ENCODE measurements at regions not wholly inside any gene's neighbourhood (a gene's known extent, or its start where the extent isn't known, plus 50 kb on each side); places are given as distances from the start of the nearest gene placed in this dataset.

GRCh38 chr6:21420146-21420878, 173.2 kb upstream of the SOX4 start:
- no peaks in the 10 kb centered on the region for H3K27me3 Mint-ChIP-seq
- Histone ChIP-seq H4K20me1 (ENCODE audit: control insufficient read depth, insufficient read depth, low read length, poor library complexity, severe bottlenecking) (no peaks in the 10 kb centered on the region), H3K9me3 (ENCODE audit: control extremely low read depth in 1 of 3, control insufficient read depth in 2 of 3, insufficient read depth in 1 of 3, low read length in 2 of 3) (no peaks in the 10 kb centered on the region), H3K27ac (ENCODE audit: low read length in 2 of 2) (no peak overlapping the region), H3K4me1 (ENCODE audit: control insufficient read depth in 2 of 2, insufficient read depth in 2 of 2, low read length in 2 of 2) (no peaks in the 10 kb centered on the region), H3K4me3 (ENCODE audit: control extremely low read depth in 1 of 5, extremely low read depth in 1 of 5, insufficient read depth in 1 of 5, low read depth in 2 of 5, low read length in 4 of 5) (no peak overlapping the region), H3K4me2 (replicated peaks; ENCODE audit: low read depth, low read length, poor library complexity, severe bottlenecking) (no peak overlapping the region), H2AFZ (ENCODE audit: insufficient read depth, low read depth, low read length, poor library complexity, severe bottlenecking) (no peak overlapping the region), H3K79me2 (ENCODE audit: control insufficient read depth, insufficient read depth, low read length) (no peaks in the 10 kb centered on the region), H3K27me3 (replicated peaks in 1 of 4; ENCODE audit: control extremely low read depth in 1 of 4, control insufficient read depth in 3 of 4, insufficient read depth in 4 of 4, low read length in 3 of 4) (no peaks in the 10 kb centered on the region), H3K36me3 (replicated peaks in 1 of 2; ENCODE audit: control extremely low read depth in 1 of 2, control insufficient read depth in 1 of 2, extremely low read depth in 1 of 2, insufficient read depth in 2 of 2, low read length in 1 of 2) (no peaks in the 10 kb centered on the region), H3K9ac (ENCODE audit: low read length) (no peak overlapping the region)
- TF ChIP-seq, protein P1, sequence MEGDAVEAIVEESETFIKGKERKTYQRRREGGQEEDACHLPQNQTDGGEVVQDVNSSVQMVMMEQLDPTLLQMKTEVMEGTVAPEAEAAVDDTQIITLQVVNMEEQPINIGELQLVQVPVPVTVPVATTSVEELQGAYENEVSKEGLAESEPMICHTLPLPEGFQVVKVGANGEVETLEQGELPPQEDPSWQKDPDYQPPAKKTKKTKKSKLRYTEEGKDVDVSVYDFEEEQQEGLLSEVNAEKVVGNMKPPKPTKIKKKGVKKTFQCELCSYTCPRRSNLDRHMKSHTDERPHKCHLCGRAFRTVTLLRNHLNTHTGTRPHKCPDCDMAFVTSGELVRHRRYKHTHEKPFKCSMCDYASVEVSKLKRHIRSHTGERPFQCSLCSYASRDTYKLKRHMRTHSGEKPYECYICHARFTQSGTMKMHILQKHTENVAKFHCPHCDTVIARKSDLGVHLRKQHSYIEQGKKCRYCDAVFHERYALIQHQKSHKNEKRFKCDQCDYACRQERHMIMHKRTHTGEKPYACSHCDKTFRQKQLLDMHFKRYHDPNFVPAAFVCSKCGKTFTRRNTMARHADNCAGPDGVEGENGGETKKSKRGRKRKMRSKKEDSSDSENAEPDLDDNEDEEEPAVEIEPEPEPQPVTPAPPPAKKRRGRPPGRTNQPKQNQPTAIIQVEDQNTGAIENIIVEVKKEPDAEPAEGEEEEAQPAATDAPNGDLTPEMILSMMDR (IDR thresholded peaks at IDR 0.05) = no peak
- TF ChIP-seq EZH2 (IDR thresholded peaks at IDR 0.05; ENCODE audit: borderline replicate concordance, insufficient read depth, low read depth, low read length, poor library complexity, severe bottlenecking) = no peak
- ChIA-PET CTCF (no interaction called here), POLR2A (no interaction called here)
- H3K9me3 Mint-ChIP-seq (ENCODE audit: insufficient read depth) = peaks cover 3% of the 10 kb centered on the region
- WGBS (ENCODE audit: insufficient coverage) = 100% methylated on average over 2 of the region's 3 CpGs
- H3K4me1 Mint-ChIP-seq = no peaks in the 10 kb centered on the region
- intact Hi-C loops (cut with micrococcal nuclease) = no loop called here
- no peak overlapping the region for H3K27ac Mint-ChIP-seq
- no peak overlapping the region for H3K4me3 Mint-ChIP-seq
- ATAC-seq (ENCODE audit: low read depth) (no peak), DNase-seq (no peak)

DNA sequence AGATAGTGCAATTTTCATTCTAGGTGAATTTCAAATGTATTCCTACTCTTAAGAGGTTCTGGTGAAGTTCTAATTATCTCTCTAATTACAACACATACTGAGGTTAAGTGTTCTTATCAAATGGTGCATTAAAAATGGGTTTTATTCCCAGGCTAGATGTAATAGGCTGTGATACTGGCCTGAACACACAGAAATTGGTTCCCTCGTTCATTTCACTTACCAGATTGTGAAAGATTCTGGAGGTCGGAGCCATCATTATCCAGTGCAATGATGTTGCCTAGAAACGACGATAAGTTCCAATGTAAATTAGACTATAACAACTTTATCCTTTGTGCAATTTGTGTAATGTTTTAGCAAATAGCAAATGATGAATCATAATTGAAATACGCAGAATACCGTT, 172.6 kb upstream of the SOX4 start:
- Histone ChIP-seq H3K36me3 (replicated peaks in 1 of 2; ENCODE audit: control extremely low read depth in 1 of 2, control insufficient read depth in 1 of 2, extremely low read depth in 1 of 2, insufficient read depth in 2 of 2, low read length in 1 of 2) (no peaks in the 10 kb centered on the region), H3K4me1 (ENCODE audit: control insufficient read depth in 2 of 2, insufficient read depth in 2 of 2, low read length in 2 of 2) (no peaks in the 10 kb centered on the region), H3K9ac (ENCODE audit: low read length) (no peak overlapping the region), H4K20me1 (ENCODE audit: control insufficient read depth, insufficient read depth, low read length, poor library complexity, severe bottlenecking) (no peaks in the 10 kb centered on the region), H3K4me2 (replicated peaks; ENCODE audit: low read depth, low read length, poor library complexity, severe bottlenecking) (no peak overlapping the region), H2AFZ (ENCODE audit: insufficient read depth, low read depth, low read length, poor library complexity, severe bottlenecking) (no peak overlapping the region), H3K27ac (ENCODE audit: low read length in 2 of 2) (no peak overlapping the region), H3K79me2 (ENCODE audit: control insufficient read depth, insufficient read depth, low read length) (no peaks in the 10 kb centered on the region), H3K9me3 (ENCODE audit: control extremely low read depth in 1 of 3, control insufficient read depth in 2 of 3, insufficient read depth in 1 of 3, low read length in 2 of 3) (no peaks in the 10 kb centered on the region), H3K27me3 (replicated peaks in 1 of 4; ENCODE audit: control extremely low read depth in 1 of 4, control insufficient read depth in 3 of 4, insufficient read depth in 4 of 4, low read length in 3 of 4) (no peaks in the 10 kb centered on the region), H3K4me3 (ENCODE audit: control extremely low read depth in 1 of 5, extremely low read depth in 1 of 5, insufficient read depth in 1 of 5, low read depth in 2 of 5, low read length in 4 of 5) (no peak overlapping the region)
- WGBS (ENCODE audit: insufficient coverage) = 100% methylated on average over 2 of the region's 6 CpGs
- Mint-ChIP-seq H3K27me3 (no peaks in the 10 kb centered on the region), H3K27ac (no peak overlapping the region), H3K4me3 (no peak overlapping the region), H3K4me1 (no peaks in the 10 kb centered on the region), H3K9me3 (ENCODE audit: insufficient read depth) (peaks cover 3% of the 10 kb centered on the region)
- DNase-seq (no peak), ATAC-seq (ENCODE audit: low read depth) (no peak)
- CTCF ChIA-PET = no interaction called here
- intact Hi-C loops (cut with micrococcal nuclease) = no loop called here
- POLR2A ChIA-PET = no interaction called here
- TF ChIP-seq, protein P1 (IDR thresholded peaks at IDR 0.05) = no peak
- no peak for TF ChIP-seq EZH2 (IDR thresholded peaks at IDR 0.05; ENCODE audit: borderline replicate concordance, insufficient read depth, low read depth, low read length, poor library complexity, severe bottlenecking)

All from B cell (primary cell).